ENCODE measurements at regions not wholly inside any gene's neighbourhood (a gene's known extent, or its start where the extent isn't known, plus 50 kb on each side); places are given as distances from the start of the nearest gene placed in this dataset.

DNA sequence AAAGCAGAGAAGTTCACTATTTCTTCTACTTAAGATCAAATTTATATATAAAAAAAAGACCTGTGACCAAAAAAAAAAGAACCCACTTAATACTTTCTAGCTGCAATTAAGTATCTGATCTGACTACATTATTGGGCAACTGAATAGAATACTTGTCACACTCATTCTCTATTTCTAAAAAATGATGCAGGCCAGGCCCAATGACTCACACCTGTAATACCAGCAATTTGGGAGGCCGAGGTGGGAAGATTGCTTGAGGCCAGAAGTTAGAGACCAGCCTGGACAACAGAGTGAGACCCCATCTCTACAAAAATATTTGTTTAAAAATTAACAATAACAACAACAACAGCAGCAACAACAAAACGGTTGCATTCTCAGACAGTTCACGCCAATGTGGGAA lies 108.8 kb upstream of the BMP2K start:
- DNase-seq (ENCODE audit: low spot score) (no peak), ATAC-seq (ENCODE audit: low FRiP score) (no peak)
- TF ChIP-seq, protein P1, sequence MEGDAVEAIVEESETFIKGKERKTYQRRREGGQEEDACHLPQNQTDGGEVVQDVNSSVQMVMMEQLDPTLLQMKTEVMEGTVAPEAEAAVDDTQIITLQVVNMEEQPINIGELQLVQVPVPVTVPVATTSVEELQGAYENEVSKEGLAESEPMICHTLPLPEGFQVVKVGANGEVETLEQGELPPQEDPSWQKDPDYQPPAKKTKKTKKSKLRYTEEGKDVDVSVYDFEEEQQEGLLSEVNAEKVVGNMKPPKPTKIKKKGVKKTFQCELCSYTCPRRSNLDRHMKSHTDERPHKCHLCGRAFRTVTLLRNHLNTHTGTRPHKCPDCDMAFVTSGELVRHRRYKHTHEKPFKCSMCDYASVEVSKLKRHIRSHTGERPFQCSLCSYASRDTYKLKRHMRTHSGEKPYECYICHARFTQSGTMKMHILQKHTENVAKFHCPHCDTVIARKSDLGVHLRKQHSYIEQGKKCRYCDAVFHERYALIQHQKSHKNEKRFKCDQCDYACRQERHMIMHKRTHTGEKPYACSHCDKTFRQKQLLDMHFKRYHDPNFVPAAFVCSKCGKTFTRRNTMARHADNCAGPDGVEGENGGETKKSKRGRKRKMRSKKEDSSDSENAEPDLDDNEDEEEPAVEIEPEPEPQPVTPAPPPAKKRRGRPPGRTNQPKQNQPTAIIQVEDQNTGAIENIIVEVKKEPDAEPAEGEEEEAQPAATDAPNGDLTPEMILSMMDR (IDR thresholded peaks at IDR 0.05), result no peak

DNA sequence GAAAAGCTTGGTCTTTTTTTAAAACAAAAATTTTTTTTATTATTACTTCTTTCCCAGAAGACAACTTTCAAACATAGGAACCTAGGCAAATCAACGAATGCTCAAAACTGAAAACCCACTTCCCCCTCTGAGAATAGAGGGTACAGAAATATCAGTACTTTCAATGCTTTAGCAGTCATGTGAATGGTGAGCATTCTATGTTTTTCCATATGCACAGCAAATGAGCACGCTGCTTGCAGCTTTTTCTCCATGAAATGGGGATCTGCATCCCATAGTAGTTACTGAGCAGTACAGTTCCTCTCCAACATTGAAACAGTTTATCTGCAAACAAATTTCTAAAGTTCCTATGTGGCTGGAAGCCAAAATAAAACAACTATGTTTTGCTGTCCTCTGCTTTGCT lies 108.4 kb upstream of the BMP2K start:
- TF ChIP-seq, protein P1 (IDR thresholded peaks at IDR 0.05), result no peak
- ATAC-seq (ENCODE audit: low FRiP score) (no peak), DNase-seq (ENCODE audit: low spot score) (no peak)

DNA sequence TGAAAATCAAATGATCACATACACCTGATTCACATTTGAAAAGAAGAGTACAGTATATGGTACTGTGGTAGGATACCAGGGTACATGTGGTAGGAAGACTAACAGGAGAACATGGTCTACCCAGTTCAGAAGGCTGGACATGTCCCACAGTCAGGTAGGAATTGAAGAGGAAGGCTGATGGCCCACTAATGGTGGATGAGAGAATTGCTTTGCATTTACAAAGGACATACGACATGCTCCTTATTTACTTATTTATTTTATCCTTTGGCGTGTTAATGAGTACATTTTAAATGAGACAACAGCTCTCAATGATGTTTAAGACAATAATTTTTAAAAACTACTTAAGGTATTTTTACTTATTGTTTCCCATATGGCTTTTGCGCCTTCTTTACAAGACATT lies 106.7 kb upstream of the BMP2K start:
- no peak for ATAC-seq (ENCODE audit: low FRiP score)
- TF ChIP-seq, protein P1 (IDR thresholded peaks at IDR 0.05), result no peak
- DNase-seq (ENCODE audit: low spot score), result no peak

DNA sequence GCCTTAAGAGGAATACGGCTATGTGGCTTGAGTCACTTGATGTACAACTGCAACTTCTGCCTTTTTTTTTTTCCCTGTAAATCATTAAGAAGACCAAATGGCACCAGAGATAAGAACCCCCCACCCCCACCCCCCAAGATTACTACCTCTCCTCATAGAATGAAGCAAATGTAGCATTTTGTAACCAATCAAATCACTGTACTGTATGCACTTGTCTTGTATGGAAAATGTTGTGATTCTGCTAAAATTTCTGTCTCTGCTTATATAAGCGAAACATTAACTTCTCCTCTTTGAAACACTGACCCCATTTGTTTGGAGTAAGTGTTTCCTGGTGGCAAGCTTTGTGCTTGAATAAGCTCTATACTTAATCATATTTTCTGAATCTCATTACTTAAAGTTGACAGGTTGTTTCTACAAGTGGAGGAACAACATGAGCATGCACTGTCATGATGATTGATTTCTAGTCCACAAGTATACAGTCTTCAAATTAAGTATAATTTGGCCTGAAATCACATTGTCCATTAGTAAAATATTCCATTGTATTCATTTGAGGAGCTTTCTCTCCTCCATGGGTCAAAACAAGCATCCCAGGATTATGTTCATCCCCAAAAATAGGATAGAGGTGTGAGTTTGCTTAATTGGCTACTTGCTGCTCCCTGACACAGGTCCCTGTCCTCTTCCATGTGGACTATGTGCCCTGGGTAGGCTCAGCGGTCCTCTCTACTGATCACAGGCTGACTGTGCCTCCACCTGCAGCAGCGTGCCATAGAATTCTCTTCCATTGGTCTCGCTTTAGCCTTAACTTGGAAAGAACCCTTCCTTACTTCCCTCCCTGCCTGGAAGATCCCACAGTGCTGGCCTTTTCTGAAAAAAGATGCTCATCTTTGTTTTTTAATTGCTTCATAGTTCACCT lies 104.0 kb upstream of the BMP2K start:
- TF ChIP-seq, protein P1 (IDR thresholded peaks at IDR 0.05), result no peak
- no peak for DNase-seq (ENCODE audit: low spot score)
- no peak for ATAC-seq (ENCODE audit: low FRiP score)

DNA sequence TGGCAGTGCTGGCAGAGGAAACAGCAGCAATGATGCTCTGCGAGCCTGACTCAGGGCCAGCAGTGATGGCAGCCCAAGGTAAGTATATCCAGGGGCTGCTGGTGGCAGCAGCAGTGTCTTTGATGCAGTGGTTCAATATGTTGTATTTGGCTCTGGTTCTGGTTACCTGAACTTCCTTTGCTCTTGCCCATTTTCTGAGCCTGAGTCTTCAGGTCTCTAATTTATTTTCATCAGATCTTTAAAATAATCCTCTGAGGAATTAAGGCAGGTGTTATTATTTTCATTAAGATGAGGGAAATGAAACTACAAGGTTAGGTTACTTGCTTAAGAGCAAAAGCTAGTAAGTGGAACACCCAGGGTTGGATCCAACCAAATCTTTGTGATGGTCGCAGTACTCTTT lies 102.8 kb upstream of the BMP2K start:
- no peak for ATAC-seq (ENCODE audit: low FRiP score)
- TF ChIP-seq, protein P1 (IDR thresholded peaks at IDR 0.05), result no peak

DNA sequence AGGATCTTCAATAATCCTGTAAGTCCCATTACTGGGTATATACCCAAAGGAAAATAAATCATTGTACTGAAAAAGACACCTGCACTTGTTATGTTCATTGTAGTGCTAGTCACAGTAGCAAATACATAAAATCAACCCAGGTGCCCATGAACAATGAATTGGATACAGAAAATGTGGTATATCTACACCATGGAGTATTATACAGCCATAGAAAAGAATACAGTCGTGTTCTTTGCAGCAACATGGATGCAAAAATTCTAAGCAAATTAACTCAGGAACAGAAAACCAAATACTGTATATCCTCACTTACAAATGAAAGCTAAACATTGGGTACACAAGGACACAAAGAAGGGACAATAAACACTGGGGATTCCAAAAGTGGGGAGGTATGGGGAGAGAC lies 100.8 kb upstream of the BMP2K start:
- DNase-seq (ENCODE audit: low spot score) (no peak), ATAC-seq (ENCODE audit: low FRiP score) (no peak)
- TF ChIP-seq, protein P1 (IDR thresholded peaks at IDR 0.05), result no peak

More for the DNA sequence above, 102.8 kb upstream of the BMP2K start:
- DNase-seq (ENCODE audit: low spot score), result no peak

DNA sequence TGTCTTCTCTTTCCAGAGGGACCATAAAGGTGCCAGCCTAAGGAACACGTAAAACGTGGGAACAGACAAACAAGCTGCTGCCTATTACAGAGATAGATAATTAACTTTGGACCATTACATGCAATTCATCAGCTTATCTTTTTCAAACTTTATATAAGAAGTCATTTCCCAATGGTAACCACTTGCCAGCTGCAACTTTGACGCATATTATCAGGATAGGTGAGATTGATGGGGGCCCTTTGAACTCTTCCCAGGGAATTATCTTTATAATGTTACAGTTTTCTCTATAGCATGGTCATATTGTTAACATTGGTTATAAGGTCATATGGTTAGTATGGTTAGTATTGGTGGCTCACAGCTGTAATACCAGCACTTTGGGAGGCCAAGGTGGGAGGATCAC lies 94.1 kb upstream of the BMP2K start:
- no peak for ATAC-seq (ENCODE audit: low FRiP score)
- DNase-seq (ENCODE audit: low spot score), result no peak

More for the DNA sequence above, 94.1 kb upstream of the BMP2K start:
- TF ChIP-seq, protein P1 (IDR thresholded peaks at IDR 0.05), result no peak

All from omental fat pad (tissue), 3 donors.